ENCODE measurements at regions not wholly inside any gene's neighbourhood (a gene's known extent, or its start where the extent isn't known, plus 50 kb on each side); places are given as distances from the start of the nearest gene placed in this dataset.

- DNase-seq, result peak; percentile 18
Measured at GRCh38 chr21:38712071-38712470, 93.7 kb upstream of the ETS2 start.

GRCh38 chr21:38712664-38713063 is 93.1 kb upstream of the ETS2 start:
- no peak for DNase-seq

DNA sequence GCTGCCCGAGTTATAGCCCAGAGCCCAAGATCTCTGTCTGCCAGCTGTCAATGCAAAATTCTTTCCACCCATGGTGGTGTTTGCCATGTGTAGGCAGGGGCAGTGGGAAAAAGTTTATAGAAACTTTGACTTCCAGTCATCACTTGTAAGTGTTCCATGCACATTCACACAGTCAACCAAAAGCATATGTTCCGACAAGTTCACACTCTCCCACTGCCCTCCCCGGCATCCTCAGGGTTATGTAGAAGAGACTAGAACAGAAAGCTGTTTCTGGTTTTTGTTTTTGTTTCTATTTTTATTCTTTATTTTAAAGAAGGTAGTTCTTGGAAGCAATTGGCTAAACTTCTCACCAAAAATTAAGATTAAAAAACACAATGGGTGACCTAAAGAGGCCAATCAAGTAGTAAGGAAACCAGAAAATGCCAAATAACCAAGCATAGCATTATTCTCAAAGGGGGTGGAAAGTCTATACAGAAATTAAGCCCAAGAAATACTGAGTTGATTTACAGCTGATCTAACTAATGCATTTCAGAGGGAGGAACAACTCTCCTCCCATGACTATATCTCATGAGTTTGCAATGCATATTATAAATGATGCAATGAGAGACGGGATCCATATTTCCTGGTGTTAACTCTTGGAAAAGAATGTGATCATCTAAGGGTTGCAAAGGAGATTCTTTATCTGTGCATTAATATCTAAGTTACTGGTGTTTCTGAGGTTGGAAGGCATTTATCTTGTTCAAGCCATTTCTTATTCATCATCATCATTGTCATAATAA is 91.5 kb upstream of the ETS2 start:
- DNase-seq, result no peak

DNA sequence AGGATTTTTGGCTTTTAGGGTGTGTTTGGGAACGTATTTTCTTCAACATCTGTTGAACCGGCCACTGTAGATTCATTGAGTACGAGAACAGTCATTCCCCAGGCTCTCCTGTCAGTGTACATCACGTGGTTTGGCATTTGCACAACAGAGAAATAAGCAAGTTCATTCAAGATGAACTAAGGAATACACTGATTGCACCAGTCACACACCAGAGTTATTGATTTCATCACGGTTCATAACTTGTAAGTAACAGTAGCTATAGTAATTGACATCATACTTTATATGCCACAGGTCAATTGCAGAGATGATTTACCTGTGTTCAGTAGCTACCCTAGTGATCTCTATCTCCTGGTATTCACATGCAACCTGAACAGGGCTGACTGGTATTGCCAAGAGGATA is 90.7 kb upstream of the ETS2 start:
- no peak for DNase-seq

DNA sequence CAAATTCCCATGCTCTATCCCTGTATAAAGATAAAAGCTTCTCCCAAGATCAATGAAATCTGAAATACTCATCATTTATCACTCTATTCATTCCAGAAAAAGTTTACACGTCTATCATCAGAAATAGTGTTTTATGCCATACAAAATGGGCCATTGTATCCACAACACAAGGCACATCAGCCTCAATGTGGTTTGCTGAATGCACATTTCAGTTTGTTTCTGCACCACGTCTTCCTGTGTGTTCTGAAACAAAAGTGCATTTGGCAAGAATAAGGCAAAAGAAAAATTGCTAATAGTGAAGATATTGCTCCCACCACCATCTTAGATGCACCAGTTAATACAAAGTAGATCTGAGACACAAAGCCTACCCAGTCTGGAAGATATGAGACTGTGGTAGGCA is 89.6 kb upstream of the ETS2 start:
- no peak for DNase-seq

DNA sequence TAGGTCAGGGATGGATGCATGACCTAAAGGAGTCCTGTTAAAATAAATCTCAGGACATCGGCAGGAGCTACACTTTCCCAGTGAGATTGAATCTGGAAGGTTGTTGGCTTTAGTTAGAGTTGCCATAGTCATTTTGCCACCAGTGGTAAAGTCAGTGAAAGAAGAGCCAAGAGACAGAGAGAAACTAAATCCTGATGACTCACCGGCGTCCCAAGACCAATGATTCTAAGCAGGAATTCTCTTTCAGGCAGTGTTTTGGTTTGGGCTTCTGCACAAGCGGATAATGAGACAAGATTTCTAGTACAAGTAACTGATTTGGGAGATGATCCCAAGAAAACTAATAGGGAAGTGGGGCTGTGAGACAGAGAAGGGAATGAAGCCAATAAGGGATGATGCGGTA is 88.8 kb upstream of the ETS2 start:
- DNase-seq, result no peak

DNA sequence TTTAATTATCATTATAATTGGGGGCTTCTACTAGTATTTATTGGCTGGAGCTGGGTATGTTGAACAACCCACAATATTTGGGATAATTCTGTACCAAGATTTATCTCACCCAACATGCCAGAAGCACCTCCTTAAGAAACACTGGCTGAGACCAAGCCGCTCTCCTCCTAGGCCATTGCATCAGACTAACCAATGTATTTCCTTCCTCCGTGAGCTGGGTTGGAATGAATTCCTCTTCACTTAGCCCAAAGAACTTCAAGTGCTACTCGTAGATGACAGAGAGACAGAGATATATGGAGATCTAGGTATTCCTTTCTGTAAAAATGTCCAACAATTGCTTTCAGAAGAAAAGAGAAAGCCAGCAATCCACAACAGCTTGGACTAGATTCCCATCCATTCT is 87.2 kb upstream of the ETS2 start:
- DNase-seq, result no peak

DNA sequence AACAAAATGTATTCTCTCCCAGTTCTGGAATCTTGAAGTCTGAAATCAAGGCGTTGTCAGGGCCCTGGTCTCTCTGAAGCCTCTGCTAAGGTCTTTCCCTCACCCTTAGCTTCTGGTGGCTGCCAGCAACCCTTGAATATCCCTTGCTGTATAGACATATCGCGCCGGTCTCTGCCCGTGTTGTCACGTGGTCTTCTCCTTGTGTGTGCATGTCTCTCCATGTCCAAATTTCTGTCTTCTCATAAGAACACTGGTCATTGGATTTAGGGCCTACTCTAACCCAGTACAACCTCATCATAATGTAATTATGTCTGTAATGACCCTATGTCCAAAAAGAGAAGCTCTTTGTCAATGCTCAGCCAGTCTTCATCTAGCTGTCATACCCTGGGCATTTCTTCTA is 85.7 kb upstream of the ETS2 start:
- no peak for DNase-seq

DNA sequence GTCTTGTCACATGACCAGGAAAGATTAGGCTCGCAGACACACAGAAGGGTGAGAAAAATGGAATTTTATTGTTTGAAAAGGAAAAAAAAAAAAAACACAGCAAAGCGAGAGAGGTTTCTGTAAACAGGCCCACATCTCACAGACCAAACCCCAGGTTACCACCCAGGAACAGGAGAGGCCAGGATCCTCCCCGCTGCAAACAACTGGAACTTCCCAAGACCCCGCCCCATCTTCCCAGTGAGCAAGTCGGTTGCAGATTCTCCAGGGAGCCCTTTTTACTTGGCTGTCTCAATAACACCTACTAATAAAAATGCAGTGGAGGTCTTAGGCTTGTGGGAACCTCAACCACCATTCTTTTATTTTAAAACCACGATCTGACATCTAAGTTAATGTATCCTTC is 84.7 kb upstream of the ETS2 start:
- no peak for DNase-seq

- DNase-seq, result no peak
Measured at GRCh38 chr21:38721958-38722357, 83.8 kb upstream of the ETS2 start.

DNA sequence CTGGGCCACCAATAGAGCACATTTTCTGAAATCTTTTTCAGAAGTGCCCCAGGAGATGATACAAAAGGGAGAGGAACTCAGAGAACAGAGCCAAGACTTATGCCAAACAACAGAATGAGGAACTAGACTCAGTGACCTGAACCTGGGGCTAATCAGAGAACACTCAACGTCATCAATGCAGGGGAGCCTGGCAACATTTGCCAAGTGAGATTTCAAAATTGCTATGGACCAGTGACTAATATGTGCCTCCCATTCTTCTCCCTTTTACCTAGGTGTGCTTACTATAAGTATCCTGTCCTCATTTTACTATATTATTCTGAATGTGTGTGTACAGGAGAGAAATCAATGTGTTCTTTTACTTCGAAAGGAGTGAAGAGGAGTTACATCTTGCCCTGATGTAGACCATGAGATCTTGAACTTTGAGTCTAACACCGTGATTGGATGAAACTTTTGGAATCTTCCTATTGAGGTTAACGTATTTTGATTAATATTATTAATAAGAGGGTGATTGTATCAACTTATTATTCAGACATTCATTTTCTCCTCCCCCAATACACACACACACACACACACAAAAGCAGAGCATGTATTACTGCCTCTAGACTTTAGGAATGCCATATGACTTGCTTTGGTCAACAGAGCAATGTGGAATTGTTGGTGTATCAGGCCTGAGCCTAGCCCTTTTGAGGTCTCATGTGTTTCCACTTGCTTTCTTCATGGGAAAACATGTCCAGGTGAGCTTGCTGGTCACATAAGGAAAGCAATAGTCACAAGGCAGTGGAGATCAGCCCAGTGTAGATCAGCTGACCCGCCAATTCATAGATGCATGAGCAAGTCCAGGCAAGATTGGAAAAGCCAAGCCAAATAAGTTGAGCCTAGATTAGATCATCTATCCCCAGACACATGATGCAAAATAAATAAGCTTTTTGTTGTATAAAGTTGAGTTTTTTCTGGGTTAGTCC is 80.3 kb upstream of the ETS2 start:
- DNase-seq, result no peak

- no peak for DNase-seq
Measured at GRCh38 chr21:38726482-38726881, 79.2 kb upstream of the ETS2 start.

GRCh38 chr21:38729291-38729690 is 76.4 kb upstream of the ETS2 start:
- DNase-seq, result no peak

- DNase-seq, result no peak
Measured at GRCh38 chr21:38729754-38730379, 75.9 kb upstream of the ETS2 start.

DNA sequence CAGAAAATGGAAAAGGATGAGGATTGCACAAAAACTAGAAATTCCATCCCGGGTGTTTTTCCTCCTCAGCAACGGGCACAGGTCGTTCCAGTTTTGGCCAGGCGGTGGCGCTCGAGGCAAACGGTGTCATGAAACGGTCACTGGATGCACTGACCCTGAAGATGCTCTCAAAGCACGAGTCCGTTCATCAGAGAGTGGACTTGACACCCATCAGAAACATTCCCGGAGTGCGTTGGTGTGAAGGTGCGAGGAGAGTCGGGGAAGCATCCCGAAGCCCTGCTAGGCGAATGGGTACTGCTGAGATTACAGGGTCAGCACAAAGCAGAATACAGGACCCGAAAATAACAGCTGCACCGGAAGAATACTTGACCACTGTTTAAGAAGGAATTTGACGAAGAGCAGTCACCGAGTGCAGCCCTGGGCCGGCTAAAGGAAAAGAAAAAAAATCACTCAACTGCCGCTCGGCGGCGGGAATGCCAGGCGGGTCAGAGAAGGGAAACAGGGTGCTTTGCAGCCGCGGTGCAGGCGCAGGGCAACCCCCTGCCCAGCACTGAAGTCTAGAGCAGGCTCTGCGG is 71.7 kb upstream of the ETS2 start:
- peak; percentile 72 for DNase-seq

GRCh38 chr21:38734646-38735365 is 70.9 kb upstream of the ETS2 start:
- DNase-seq, result no peak

- no peak for DNase-seq
Measured at GRCh38 chr21:38735626-38736206, 70.0 kb upstream of the ETS2 start.

DNA sequence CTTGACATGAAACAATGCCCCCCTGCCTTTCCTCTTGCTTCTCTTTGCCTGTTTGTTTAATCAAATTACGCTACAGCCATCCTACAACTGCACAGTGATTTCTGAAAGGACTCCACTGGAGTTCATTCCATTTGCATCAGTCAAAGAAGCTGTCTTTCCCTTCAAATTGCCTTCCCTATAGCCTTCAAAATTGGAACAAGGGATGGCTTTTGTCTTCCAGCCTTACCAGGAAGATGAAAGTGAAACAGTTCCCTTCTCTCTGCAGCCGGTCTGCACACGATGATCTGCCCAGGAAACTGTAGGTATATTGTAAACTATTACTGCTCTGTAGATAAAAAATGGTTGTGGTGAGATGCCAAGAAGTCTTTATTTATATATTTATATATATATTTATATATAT is 65.6 kb upstream of the ETS2 start:
- DNase-seq, result no peak

- no peak for DNase-seq
Measured at GRCh38 chr21:38741092-38741949, 64.4 kb upstream of the ETS2 start.

DNA sequence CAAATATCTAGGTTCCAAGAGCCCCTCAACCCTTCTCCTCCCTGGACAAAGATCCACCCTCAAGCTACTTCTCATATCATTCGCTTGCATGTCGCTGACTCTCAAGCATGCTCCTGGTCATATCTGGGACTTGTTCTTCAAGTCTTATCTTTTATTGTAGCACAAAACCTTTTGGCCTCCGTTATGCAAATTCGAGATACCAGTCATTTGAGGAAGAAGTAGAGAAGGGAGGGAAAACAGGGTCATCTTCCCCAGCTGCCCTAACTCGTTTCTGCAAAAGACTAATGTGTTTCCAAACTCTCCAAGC is 63.8 kb upstream of the ETS2 start:
- DNase-seq, result no peak

GRCh38 chr21:38742580-38743260 is 63.0 kb upstream of the ETS2 start:
- DNase-seq, result no peak

Measured in activated CD4-positive, alpha-beta T cell treated with anti-CD3 and anti-CD28 coated beads, Interleukin-10, Interleukin-2, amounts not matched to agents 100 ng/mL and 50 ng/mL, durations not matched to agents 16 hours and 8 hours (primary cell).